ENCODE measurements at regions not wholly inside any gene's neighbourhood (a gene's known extent, or its start where the extent isn't known, plus 50 kb on each side); places are given as distances from the start of the nearest gene placed in this dataset.

DNA sequence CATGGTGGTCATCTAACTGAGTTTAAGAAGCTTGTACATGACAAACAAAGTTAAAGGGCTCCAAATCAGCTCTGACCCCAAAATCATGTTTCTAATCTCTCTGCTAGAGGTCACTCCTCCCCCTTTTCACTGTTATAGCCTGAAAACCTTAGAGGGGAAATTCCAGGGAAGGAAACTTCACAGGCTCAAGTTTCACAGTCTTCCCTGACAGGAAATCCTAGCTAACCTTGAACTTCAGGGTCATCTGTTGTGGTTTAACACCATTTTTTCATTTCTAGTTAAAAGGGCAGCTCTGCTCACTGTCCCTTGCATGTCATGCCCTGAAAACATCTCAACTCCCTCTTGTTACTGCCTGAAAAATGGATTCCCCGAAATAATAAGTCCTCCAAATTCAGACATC lies 104.4 kb upstream of the BMP2 start:
- H2AFZ ChIP-seq (ENCODE audit: low read depth, low read length, poor library complexity, severe bottlenecking) = no peak overlapping the region
- no peak overlapping the region for H3K9ac ChIP-seq (ENCODE audit: low read length)
- H3K27me3 ChIP-seq (ENCODE audit: insufficient read depth, low read length) = no peaks in the 10 kb centered on the region
- no peaks in the 10 kb centered on the region for H3K4me1 ChIP-seq (ENCODE audit: control insufficient read depth in 1 of 2, insufficient read depth in 2 of 2, low read length in 2 of 2)
- H3K27ac ChIP-seq (ENCODE audit: low read depth, low read length) = no peak overlapping the region
- H4K20me1 ChIP-seq (ENCODE audit: insufficient read depth) = no peaks in the 10 kb centered on the region
- ChIA-PET POLR2A (no interaction called here), RAD21 (ENCODE audit: low non-redundant PET in 1 of 2, low total read pairs in 2 of 2, uncharacterized antibody in 2 of 2, unreplicated experiment in 2 of 2) (no interaction called here), CTCF (no interaction called here)
- H3K9me3 ChIP-seq (ENCODE audit: control insufficient read depth in 1 of 2, insufficient read depth in 1 of 2, low read depth in 1 of 2, low read length in 2 of 2) = peaks cover 4 to 21% of the 10 kb centered on the region in 2 experiments; a peak in 2 of 4 replicates
- intact Hi-C loops (cut with micrococcal nuclease) = no loop called here
- ATAC-seq = no peak
- no peak overlapping the region for H3K4me2 ChIP-seq (ENCODE audit: low read length)
- no peaks in the 10 kb centered on the region for H3K36me3 ChIP-seq (ENCODE audit: control insufficient read depth in 1 of 2, insufficient read depth in 2 of 2, low read length in 2 of 2)
- DNase-seq (ENCODE audit: low read depth, low spot score) = no peak
- BruUV-seq (replicated peaks) = no TSS peak
- no peaks in the 10 kb centered on the region for H3K79me2 ChIP-seq (ENCODE audit: insufficient read depth, low read length)
- H3K4me3 ChIP-seq (replicated peaks in 1 of 2; ENCODE audit: low read depth in 1 of 2, low read length in 2 of 2) = no peak overlapping the region
- no peaks in the 10 kb centered on the region for H3K9me2 ChIP-seq (ENCODE audit: insufficient read depth)
- TF ChIP-seq, protein P1, sequence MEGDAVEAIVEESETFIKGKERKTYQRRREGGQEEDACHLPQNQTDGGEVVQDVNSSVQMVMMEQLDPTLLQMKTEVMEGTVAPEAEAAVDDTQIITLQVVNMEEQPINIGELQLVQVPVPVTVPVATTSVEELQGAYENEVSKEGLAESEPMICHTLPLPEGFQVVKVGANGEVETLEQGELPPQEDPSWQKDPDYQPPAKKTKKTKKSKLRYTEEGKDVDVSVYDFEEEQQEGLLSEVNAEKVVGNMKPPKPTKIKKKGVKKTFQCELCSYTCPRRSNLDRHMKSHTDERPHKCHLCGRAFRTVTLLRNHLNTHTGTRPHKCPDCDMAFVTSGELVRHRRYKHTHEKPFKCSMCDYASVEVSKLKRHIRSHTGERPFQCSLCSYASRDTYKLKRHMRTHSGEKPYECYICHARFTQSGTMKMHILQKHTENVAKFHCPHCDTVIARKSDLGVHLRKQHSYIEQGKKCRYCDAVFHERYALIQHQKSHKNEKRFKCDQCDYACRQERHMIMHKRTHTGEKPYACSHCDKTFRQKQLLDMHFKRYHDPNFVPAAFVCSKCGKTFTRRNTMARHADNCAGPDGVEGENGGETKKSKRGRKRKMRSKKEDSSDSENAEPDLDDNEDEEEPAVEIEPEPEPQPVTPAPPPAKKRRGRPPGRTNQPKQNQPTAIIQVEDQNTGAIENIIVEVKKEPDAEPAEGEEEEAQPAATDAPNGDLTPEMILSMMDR (IDR thresholded peaks at IDR 0.05 in 2 of 3, conservative IDR thresholded peaks at IDR 0.05 in 1 of 3; ENCODE audit: borderline replicate concordance in 1 of 3, insufficient read depth in 1 of 3, low read depth in 2 of 3, low read length in 2 of 3) = no peak
- no peak for TF ChIP-seq TCF7L2 (IDR thresholded peaks at IDR 0.05; ENCODE audit: borderline replicate concordance, extremely low read depth, insufficient read depth, insufficient read length)
- no peak for TF ChIP-seq EZH2 (IDR thresholded peaks at IDR 0.05)
- no peak for TF ChIP-seq ELF1 (IDR thresholded peaks at IDR 0.05; ENCODE audit: borderline replicate concordance, low read depth)
- TF ChIP-seq ZFX (IDR thresholded peaks at IDR 0.05) = no peak
- no peak for TF ChIP-seq SRF (IDR thresholded peaks at IDR 0.05; ENCODE audit: low read depth)
- no peak for TF ChIP-seq YY1 (IDR thresholded peaks at IDR 0.05; ENCODE audit: extremely low read depth, insufficient replicate concordance, low read depth, low read length)
- TF ChIP-seq, protein P2, sequence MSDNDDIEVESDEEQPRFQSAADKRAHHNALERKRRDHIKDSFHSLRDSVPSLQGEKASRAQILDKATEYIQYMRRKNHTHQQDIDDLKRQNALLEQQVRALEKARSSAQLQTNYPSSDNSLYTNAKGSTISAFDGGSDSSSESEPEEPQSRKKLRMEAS (IDR thresholded peaks at IDR 0.05) = no peak

DNA sequence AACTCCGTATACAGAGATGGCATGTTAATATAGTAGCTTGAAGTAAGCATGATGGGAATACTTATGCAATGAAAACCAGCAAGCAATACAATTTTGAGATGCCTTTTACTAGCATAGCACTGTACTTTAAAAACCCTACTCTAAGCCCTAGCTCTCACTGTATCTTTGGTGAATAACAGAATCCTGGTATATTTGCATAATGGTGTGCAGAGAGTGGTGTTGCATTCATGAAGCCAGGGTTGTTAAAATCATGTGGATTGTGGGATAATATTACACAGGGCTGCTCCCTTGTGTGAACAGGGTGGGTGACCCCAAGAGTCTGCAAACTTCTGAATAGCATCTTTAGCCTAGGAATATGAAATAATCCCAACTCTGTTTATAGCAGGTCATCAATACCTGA lies 105.2 kb upstream of the BMP2 start:
- Histone ChIP-seq H3K9ac (ENCODE audit: low read length) (no peak overlapping the region), H3K79me2 (ENCODE audit: insufficient read depth, low read length) (no peaks in the 10 kb centered on the region), H3K27me3 (ENCODE audit: insufficient read depth, low read length) (no peaks in the 10 kb centered on the region), H3K27ac (ENCODE audit: low read depth, low read length) (no peak overlapping the region), H2AFZ (ENCODE audit: low read depth, low read length, poor library complexity, severe bottlenecking) (no peak overlapping the region), H3K9me3 (ENCODE audit: control insufficient read depth in 1 of 2, insufficient read depth in 1 of 2, low read depth in 1 of 2, low read length in 2 of 2) (peaks cover 0 to 21% of the 10 kb centered on the region in 2 experiments; a peak in 2 of 4 replicates), H3K36me3 (ENCODE audit: control insufficient read depth in 1 of 2, insufficient read depth in 2 of 2, low read length in 2 of 2) (no peaks in the 10 kb centered on the region), H3K4me3 (replicated peaks in 1 of 2; ENCODE audit: low read depth in 1 of 2, low read length in 2 of 2) (no peak overlapping the region), H4K20me1 (ENCODE audit: insufficient read depth) (no peaks in the 10 kb centered on the region), H3K4me2 (ENCODE audit: low read length) (no peak overlapping the region), H3K9me2 (ENCODE audit: insufficient read depth) (no peaks in the 10 kb centered on the region), H3K4me1 (ENCODE audit: control insufficient read depth in 1 of 2, insufficient read depth in 2 of 2, low read length in 2 of 2) (no peaks in the 10 kb centered on the region)
- BruUV-seq (replicated peaks) = no TSS peak
- DNase-seq (ENCODE audit: low read depth, low spot score) (no peak), ATAC-seq (no peak)
- CTCF ChIA-PET = no interaction called here
- no peak for TF ChIP-seq POLR2A (IDR thresholded peaks at IDR 0.05; ENCODE audit: borderline replicate concordance, extremely low read depth, insufficient read depth, insufficient read length)
- TF ChIP-seq, protein P2 (IDR thresholded peaks at IDR 0.05) = no peak
- TF ChIP-seq EZH2 (IDR thresholded peaks at IDR 0.05) = no peak
- no peak for TF ChIP-seq FOSL1 (IDR thresholded peaks at IDR 0.05; ENCODE audit: low read depth)
- no peak for TF ChIP-seq ZFX (IDR thresholded peaks at IDR 0.05)
- no peak for TF ChIP-seq CEBPB (IDR thresholded peaks at IDR 0.05; ENCODE audit: low read depth)
- no peak for TF ChIP-seq SIN3A (IDR thresholded peaks at IDR 0.05; ENCODE audit: low read depth)
- TF ChIP-seq ZNF274 (IDR thresholded peaks at IDR 0.05; ENCODE audit: low read depth, low read length) = no peak
- no peak for TF ChIP-seq RAD21 (IDR thresholded peaks at IDR 0.05; ENCODE audit: low read depth)
- TF ChIP-seq YY1 (IDR thresholded peaks at IDR 0.05; ENCODE audit: extremely low read depth, insufficient replicate concordance, low read depth, low read length) = no peak
- no peak for TF ChIP-seq SRF (IDR thresholded peaks at IDR 0.05; ENCODE audit: low read depth)
- TF ChIP-seq, protein P3, sequence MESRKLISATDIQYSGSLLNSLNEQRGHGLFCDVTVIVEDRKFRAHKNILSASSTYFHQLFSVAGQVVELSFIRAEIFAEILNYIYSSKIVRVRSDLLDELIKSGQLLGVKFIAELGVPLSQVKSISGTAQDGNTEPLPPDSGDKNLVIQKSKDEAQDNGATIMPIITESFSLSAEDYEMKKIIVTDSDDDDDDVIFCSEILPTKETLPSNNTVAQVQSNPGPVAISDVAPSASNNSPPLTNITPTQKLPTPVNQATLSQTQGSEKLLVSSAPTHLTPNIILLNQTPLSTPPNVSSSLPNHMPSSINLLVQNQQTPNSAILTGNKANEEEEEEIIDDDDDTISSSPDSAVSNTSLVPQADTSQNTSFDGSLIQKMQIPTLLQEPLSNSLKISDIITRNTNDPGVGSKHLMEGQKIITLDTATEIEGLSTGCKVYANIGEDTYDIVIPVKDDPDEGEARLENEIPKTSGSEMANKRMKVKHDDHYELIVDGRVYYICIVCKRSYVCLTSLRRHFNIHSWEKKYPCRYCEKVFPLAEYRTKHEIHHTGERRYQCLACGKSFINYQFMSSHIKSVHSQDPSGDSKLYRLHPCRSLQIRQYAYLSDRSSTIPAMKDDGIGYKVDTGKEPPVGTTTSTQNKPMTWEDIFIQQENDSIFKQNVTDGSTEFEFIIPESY (IDR thresholded peaks at IDR 0.05; ENCODE audit: extremely low read depth, insufficient replicate concordance, low read length) = no peak
- RAD21 ChIA-PET (ENCODE audit: low non-redundant PET in 1 of 2, low total read pairs in 2 of 2, uncharacterized antibody in 2 of 2, unreplicated experiment in 2 of 2) = no interaction called here
- intact Hi-C loops (cut with micrococcal nuclease) = no loop called here
- POLR2A ChIA-PET = no interaction called here

Data from HCT116 (cell line).